ENCODE measurements at regions not wholly inside any gene's neighbourhood (a gene's known extent, or its start where the extent isn't known, plus 50 kb on each side); places are given as distances from the start of the nearest gene placed in this dataset.
"Not testable (repeated sequence)": the region's sequence is repeated elsewhere in the genome, so short reads cannot be mapped to it uniquely, and the experiment has no call there.

DNA sequence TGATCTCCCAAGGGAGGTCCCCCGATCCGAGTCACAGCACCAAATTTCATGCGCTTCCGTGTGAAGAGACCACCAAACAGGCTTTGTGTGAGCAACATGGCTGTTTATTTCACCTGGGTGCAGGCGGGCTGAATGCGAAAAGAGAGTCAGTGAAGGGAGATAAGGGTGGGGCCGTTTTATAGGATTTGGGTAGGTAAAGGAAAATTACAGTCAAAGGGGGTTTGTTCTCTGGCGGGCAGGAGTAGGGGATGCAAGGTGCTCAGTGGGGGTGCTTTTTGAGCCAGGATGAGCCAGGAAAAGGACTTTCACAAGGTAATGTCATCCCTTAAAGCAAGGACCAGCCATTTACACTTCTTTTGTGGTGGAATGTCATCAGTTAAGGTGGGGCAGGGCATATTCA is 309.2 kb upstream of the PAPPA start:
- DNase-seq, result not testable (repeated sequence)

GRCh38 chr9:115845648-115846312 is 307.8 kb upstream of the PAPPA start:
- peak; percentile 1 for DNase-seq

- no peak for DNase-seq
These were observed 306.4 kb upstream of the PAPPA start for GRCh38 chr9:115847216-115847615.

DNA sequence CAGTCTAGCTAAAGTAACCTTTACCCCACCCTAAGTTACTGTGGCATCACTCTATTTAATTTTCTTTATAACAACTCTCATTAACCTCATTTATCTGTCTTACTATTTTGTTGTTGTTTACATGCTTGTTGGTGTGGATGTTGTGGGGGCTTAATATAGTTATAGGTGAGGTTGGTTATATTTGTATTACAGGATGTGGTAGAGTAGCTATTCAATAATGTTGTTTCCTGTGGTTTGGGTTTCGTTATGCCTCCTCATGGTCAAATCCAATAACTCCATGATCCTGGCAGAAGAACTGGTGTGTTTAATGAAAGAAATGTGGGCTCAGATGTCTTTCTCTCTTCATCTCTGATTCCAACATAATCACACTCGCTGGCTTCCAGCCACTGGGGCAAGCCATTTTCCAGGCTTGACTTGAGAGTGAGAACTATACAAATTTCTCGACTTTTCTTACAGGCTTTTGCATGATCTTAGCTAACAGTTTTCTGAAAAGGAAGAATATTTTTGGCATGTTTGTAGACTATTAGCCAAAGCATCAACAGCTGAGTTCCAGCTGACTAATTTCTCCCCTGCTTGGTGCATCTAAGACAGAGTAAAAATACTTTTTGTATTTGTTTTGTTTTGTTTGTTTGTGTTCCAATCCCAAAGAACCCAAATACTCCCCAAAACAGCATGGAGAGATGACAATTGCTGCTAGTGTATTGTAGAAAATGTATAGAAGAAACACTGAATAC is 303.7 kb upstream of the PAPPA start:
- DNase-seq, result no peak

GRCh38 chr9:115850548-115851304 is 302.9 kb upstream of the PAPPA start:
- DNase-seq, result no peak

GRCh38 chr9:115855458-115856133 is 298.0 kb upstream of the PAPPA start:
- no peak for DNase-seq

- not testable (repeated sequence) for DNase-seq
These were observed 295.2 kb upstream of the PAPPA start for GRCh38 chr9:115858421-115858820.

DNA sequence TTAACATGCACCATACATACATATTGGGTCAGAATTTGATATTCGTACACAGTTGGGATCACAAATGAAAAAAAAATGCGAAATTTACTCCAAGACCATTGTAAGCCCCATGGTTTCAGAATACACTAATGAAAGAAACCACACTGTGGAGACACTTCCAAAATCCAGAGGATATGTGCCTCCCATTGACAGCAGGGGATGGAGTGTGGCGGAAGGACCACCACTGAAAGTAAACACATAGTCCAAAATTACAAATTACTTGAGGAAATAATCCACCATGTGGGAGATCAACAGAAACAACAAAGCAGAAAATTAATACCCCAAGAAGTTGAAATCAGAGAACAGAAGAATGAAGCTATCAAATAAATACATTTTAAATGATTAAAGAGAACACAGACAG is 291.6 kb upstream of the PAPPA start:
- DNase-seq, result no peak

DNA sequence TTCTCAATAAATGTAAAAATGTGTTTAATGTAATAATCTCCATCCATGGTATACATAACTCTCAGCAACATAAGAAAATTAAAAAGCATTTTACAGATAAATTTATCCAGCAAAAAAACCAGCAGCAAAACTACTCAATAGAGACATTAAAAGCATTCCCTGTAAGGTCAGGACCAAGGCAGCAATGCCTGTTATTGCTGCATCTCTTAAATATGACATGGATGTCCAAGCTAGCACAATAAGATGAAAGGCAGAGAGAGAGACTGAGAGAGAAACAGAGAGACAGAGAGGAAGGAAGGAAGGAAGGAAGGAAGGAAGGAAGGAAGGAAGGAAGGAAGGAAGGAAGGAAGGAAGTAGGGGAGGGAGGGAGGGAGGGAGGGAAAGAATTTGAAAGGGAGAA is 289.0 kb upstream of the PAPPA start:
- no peak for DNase-seq

- no peak for DNase-seq
These were observed 286.3 kb upstream of the PAPPA start for GRCh38 chr9:115867326-115867725.

- DNase-seq, result no peak
These were observed 275.6 kb upstream of the PAPPA start for GRCh38 chr9:115877852-115878438.

DNA sequence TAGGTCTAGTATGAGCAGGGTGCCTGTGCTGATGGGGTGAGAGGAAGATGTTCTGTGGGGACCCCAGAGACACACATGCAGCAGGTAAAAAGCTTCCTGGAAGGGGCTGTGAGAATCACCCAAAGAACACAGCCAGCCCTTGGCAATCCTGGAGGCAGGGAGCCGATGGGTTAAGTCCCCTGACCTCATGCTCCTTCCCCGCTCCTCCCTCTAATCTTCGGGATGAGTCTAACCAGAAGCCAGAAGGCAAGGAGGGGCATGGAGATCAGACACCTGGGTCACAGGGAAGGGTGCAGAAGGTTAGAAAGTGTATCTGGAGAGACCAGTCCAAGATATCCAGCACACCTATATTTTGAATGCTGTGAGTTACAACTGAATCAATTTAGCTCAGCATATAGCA is 274.1 kb upstream of the PAPPA start:
- DNase-seq, result no peak

DNA sequence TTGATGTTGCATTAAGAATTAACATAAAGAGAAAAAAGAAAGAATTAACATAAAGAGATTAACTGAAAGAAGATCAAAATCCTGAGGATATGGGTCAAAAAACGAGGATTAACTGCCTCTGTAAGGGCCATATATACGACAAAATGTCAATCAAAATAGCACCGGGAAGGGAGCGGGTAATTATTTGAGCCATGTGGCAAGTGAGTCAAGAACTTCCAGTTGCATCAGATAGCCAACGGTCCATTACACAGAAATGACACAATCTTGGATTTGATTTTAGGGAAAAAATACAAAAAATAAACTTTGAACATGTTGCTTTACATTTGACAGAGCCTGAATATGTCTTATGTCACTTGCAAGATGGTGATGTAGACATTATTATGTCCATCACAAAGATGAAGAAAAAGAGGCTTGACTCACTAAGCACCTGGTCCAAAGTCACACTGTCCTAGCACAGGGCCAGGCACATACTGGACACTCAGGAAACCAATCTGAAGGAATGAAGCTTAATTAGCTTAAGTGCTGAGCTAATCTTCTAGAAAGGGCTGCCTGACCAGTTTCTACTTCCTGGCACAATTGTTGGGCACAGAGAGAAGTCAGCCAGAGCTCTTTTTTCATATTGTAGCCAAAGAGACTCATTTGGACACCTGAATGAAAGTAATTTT is 273.2 kb upstream of the PAPPA start:
- no peak for DNase-seq

- DNase-seq, result no peak
These were observed 270.7 kb upstream of the PAPPA start for GRCh38 chr9:115882911-115883310.

DNA sequence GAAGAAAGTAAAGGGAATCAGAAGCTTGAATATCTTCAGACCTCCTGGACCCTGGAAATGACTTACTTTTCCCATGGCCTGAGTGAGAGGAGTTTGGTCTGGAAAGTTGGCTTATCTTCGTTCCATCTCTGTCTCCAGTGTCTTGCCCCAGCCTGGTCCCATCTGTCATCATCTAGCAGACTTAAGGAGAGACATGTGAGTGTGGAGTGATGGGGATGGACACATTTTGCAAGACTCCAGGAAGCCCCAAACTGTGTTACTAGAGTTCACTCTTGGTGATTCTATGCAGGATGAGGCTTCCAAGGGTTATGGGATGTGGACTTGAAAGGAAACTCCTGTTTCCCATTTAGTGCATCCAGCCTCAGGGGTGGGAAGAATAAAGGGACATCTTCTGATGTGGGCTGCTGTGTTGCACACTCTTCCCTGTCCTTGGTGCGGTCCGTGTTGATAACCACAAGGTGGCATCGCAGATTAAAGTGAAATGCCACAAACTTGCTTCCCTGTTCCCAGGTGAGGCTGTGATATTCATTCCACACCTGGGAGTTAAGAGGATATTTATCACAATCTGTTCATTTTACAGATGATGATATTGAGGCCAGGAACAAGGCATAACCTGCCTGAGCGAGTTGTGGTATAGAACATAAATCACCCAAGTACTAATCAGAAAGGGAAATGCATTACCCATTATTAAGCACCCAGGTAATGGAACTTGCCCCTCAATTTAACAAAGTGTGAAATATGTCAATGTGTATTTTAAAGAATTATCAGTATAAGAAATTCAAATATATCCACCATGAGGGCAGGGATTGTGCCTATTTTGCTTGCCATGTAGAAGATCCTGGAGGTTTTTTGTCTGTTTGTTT is 269.9 kb upstream of the PAPPA start:
- peak; percentile 77 for DNase-seq

DNA sequence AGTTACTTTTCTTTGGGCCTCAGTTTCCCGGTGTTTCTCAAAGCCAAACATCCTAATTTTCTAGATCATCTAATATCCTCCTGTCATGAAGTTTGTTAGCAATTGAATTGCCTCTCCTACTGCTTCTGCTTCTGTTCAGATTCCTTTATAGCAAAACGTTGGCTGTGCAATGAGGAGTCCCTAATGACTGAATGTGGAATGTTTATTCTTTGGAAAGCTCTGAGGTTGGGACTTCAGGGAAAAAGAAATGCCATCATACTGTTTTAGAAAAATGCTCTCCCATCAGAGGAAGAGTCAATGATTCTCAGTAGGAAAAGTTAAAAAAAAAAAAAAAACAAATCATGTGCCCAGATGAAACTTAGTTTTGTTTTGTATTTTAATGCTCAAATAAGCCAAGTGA is 268.7 kb upstream of the PAPPA start:
- DNase-seq, result no peak

DNA sequence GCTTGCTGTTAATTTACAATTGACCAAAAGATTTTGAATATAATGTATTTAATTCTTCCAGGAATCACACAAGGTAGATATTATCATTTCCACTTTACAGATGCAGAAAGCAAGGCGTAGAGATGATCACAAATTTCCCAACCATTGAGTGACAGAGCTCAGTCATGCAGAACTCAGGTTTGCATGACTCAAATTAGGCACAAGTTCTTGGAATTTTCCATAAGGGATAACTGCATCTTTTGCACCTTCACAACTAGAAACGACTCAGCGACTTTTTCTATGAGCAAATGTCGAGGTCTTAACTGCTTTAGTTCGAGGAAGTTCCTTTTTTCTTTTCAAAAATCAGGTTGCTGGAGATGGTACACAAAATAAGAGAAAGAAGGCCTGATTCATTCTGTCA is 265.5 kb upstream of the PAPPA start:
- DNase-seq, result no peak

DNA sequence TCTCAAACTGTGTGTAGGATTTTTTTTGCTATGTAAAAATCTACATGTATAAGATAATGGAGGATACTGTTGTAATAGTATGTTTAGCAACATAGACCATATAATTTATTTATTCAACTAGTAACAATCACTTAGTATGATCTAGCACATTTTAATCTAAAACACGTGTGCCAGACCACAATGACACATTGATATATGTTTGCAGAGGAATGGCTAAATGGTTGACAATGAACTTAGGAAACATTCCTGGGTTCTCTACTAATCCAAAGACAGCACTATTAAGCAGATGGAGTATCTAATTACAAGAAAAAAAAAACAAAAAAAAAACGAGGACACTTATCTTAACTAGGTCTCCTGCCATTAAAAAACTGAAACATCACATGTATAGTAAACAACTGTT is 261.7 kb upstream of the PAPPA start:
- no peak for DNase-seq

- not testable (repeated sequence) for DNase-seq
These were observed 255.1 kb upstream of the PAPPA start for GRCh38 chr9:115898478-115898877.

DNA sequence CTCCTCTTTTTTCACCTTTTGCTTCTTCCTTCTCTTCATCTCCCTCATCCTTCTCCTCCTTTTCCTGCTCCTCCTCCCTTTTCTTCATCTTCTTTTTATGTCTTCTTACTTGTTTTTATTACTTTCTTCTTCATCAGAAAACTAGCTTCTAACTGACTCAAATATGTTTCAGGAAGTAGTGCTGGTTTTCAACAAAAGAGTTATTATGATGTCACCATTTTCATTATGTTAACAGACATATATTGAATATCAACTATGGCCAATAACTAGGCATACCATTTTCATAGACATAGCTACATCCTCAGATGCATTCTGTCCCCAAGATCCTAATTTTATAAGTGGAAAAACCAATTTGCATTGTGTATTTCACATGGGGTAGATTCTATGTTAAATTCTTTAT is 252.9 kb upstream of the PAPPA start:
- no peak for DNase-seq

GRCh38 chr9:115910959-115911358 is 242.6 kb upstream of the PAPPA start:
- no peak for DNase-seq
